Muscle layer of colon (tissue), 2 donors: ENCODE measurements at regions not wholly inside any gene's neighbourhood (a gene's known extent, or its start where the extent isn't known, plus 50 kb on each side); places are given as distances from the start of the nearest gene placed in this dataset.
"Not testable (repeated sequence)": the region's sequence is repeated elsewhere in the genome, so short reads cannot be mapped to it uniquely, and the experiment has no call there.

Source experiments
- H3K27ac ChIP-seq: one replicate; pipeline ENCODE4 v1.7.0; 2013; ENCODE audit warnings: low read depth, mild to moderate bottlenecking, low read length, moderate library complexity
- H3K27me3 ChIP-seq, 2 donors: one replicate each; pipeline ENCODE4 v1.7.0; 2013; ENCODE audit warnings: low read length in 2 of 2, mild to moderate bottlenecking in 2 of 2; ENCODE audit not compliant: insufficient read depth in 2 of 2, control insufficient read depth in 1 of 2
- H3K36me3 ChIP-seq: one replicate; pipeline ENCODE4 v1.7.0; 2013; ENCODE audit warnings: mild to moderate bottlenecking, low read length; ENCODE audit not compliant: insufficient read depth
- H3K4me1 ChIP-seq: one replicate; pipeline ENCODE4 v1.7.0; 2013; ENCODE audit warnings: mild to moderate bottlenecking, low read length; ENCODE audit not compliant: insufficient read depth
- H3K4me3 ChIP-seq, 2 donors: one replicate each; pipeline ENCODE4 v1.7.0; 2013; ENCODE audit warnings: low read length in 2 of 2, low read depth in 1 of 2, mild to moderate bottlenecking in 1 of 2, moderate library complexity in 1 of 2
- H3K9ac ChIP-seq: one replicate; pipeline ENCODE4 v1.7.0; 2013; ENCODE audit warnings: low read length
- H3K9me3 ChIP-seq: one replicate; pipeline ENCODE4 v1.7.0; 2013; ENCODE audit warnings: mild to moderate bottlenecking, low read length
- donor health status: abdominal sarcoma.
- donor health status: Adenocarcinoma of cecum.

GRCh38 chr15:24437735-24438134 is 237.8 kb upstream of the NPAP1 start:
- not testable (repeated sequence) for H3K4me3 ChIP-seq, H3K36me3 ChIP-seq, H3K9ac ChIP-seq, H3K27me3 ChIP-seq, H3K9me3 ChIP-seq, H3K27ac ChIP-seq, H3K4me1 ChIP-seq

- not testable (repeated sequence) for H3K9me3 ChIP-seq, H3K9ac ChIP-seq, H3K36me3 ChIP-seq, H3K4me1 ChIP-seq, H3K27me3 ChIP-seq, H3K27ac ChIP-seq, H3K4me3 ChIP-seq
Observed at GRCh38 chr15:24477107-24478025, 198.2 kb upstream of the NPAP1 start.

- not testable (repeated sequence) for H3K9ac ChIP-seq, H3K36me3 ChIP-seq, H3K27ac ChIP-seq, H3K4me1 ChIP-seq, H3K4me3 ChIP-seq, H3K9me3 ChIP-seq, H3K27me3 ChIP-seq
Observed at GRCh38 chr15:24485885-24486567, 189.5 kb upstream of the NPAP1 start.

- not testable (repeated sequence) for H3K9ac ChIP-seq, H3K27ac ChIP-seq, H3K4me1 ChIP-seq, H3K4me3 ChIP-seq, H3K36me3 ChIP-seq, H3K27me3 ChIP-seq, H3K9me3 ChIP-seq
Observed at GRCh38 chr15:24488164-24488907, 187.2 kb upstream of the NPAP1 start.

GRCh38 chr15:24505216-24505615 is 170.4 kb upstream of the NPAP1 start:
- not testable (repeated sequence) for H3K36me3 ChIP-seq, H3K4me3 ChIP-seq, H3K27ac ChIP-seq, H3K4me1 ChIP-seq, H3K9ac ChIP-seq, H3K9me3 ChIP-seq, H3K27me3 ChIP-seq

- not testable (repeated sequence) for H3K9me3 ChIP-seq
Observed at GRCh38 chr15:24509714-24510113, 165.9 kb upstream of the NPAP1 start.

GRCh38 chr15:24511598-24511997 is 164.0 kb upstream of the NPAP1 start:
- not testable (repeated sequence) for H3K27me3 ChIP-seq, H3K9me3 ChIP-seq, H3K27ac ChIP-seq, H3K4me1 ChIP-seq, H3K4me3 ChIP-seq, H3K36me3 ChIP-seq, H3K9ac ChIP-seq

More at GRCh38 chr15:24509714-24510113, 165.9 kb upstream of the NPAP1 start:
- not testable (repeated sequence) for H3K27me3 ChIP-seq, H3K27ac ChIP-seq, H3K4me3 ChIP-seq, H3K36me3 ChIP-seq, H3K9ac ChIP-seq, H3K4me1 ChIP-seq

- H3K27ac ChIP-seq, result not testable (repeated sequence)
Observed at GRCh38 chr15:24518772-24519171, 156.8 kb upstream of the NPAP1 start.

GRCh38 chr15:24531235-24531634 is 144.3 kb upstream of the NPAP1 start:
- not testable (repeated sequence) for H3K4me1 ChIP-seq, H3K27ac ChIP-seq, H3K36me3 ChIP-seq, H3K9me3 ChIP-seq, H3K27me3 ChIP-seq, H3K9ac ChIP-seq, H3K4me3 ChIP-seq

More at GRCh38 chr15:24518772-24519171, 156.8 kb upstream of the NPAP1 start:
- H3K9me3 ChIP-seq, H3K9ac ChIP-seq, H3K27me3 ChIP-seq, H3K4me1 ChIP-seq, H3K36me3 ChIP-seq, H3K4me3 ChIP-seq: not testable (repeated sequence)

GRCh38 chr15:24534032-24534431 is 141.5 kb upstream of the NPAP1 start:
- H3K36me3 ChIP-seq, H3K9me3 ChIP-seq, H3K9ac ChIP-seq, H3K4me1 ChIP-seq, H3K4me3 ChIP-seq, H3K27me3 ChIP-seq, H3K27ac ChIP-seq: not testable (repeated sequence)

- H3K27me3 ChIP-seq, H3K4me3 ChIP-seq: not testable (repeated sequence)
Observed at GRCh38 chr15:24557281-24557680, 118.3 kb upstream of the NPAP1 start.

More at GRCh38 chr15:24557281-24557680, 118.3 kb upstream of the NPAP1 start:
- H3K9me3 ChIP-seq, H3K4me1 ChIP-seq, H3K36me3 ChIP-seq, H3K9ac ChIP-seq, H3K27ac ChIP-seq: not testable (repeated sequence)
